ENCODE measurements at regions not wholly inside any gene's neighbourhood (a gene's known extent, or its start where the extent isn't known, plus 50 kb on each side); places are given as distances from the start of the nearest gene placed in this dataset.

- ATAC-seq (no peak), DNase-seq (no peak)
- no peak overlapping the region for H3K27ac ChIP-seq
- no peaks in the 10 kb centered on the region for H3K9me3 ChIP-seq
- TF ChIP-seq CTCF (IDR thresholded peaks at IDR 0.05): no peak
- H3K36me3 ChIP-seq: no peaks in the 10 kb centered on the region
- intact Hi-C loops (cut with DNase I): no loop called here
- H3K4me3 ChIP-seq: no peak overlapping the region
- H3K4me1 ChIP-seq: no peaks in the 10 kb centered on the region
- H3K27me3 ChIP-seq: no peaks in the 10 kb centered on the region
These were observed 70.0 kb upstream of the NR3C1 start for GRCh38 chr5:143473481-143473880.

GRCh38 chr5:143472576-143472975 lies 69.1 kb upstream of the NR3C1 start:
- no peak for ATAC-seq
- DNase-seq: no peak
- Histone ChIP-seq H3K4me3 (no peak overlapping the region), H3K4me1 (no peaks in the 10 kb centered on the region), H3K27ac (no peak overlapping the region), H3K9me3 (no peaks in the 10 kb centered on the region), H3K36me3 (no peaks in the 10 kb centered on the region), H3K27me3 (no peaks in the 10 kb centered on the region)
- TF ChIP-seq CTCF (IDR thresholded peaks at IDR 0.05): no peak
- intact Hi-C loops (cut with DNase I): no loop called here

- DNase-seq: no peak
- H3K4me1 ChIP-seq: no peaks in the 10 kb centered on the region
- H3K9me3 ChIP-seq: no peaks in the 10 kb centered on the region
- no peak overlapping the region for H3K27ac ChIP-seq
- H3K27me3 ChIP-seq: no peaks in the 10 kb centered on the region
- intact Hi-C loops (cut with DNase I): no loop called here
- H3K4me3 ChIP-seq: no peak overlapping the region
- no peaks in the 10 kb centered on the region for H3K36me3 ChIP-seq
- TF ChIP-seq CTCF (IDR thresholded peaks at IDR 0.05): no peak
- no peak for ATAC-seq
These were observed 68.4 kb upstream of the NR3C1 start for GRCh38 chr5:143471666-143472464.

GRCh38 chr5:143471041-143471509 lies 67.6 kb upstream of the NR3C1 start:
- intact Hi-C loops (cut with DNase I): no loop called here
- Histone ChIP-seq H3K9me3 (no peaks in the 10 kb centered on the region), H3K4me1 (no peaks in the 10 kb centered on the region), H3K27me3 (no peaks in the 10 kb centered on the region), H3K27ac (no peak overlapping the region), H3K36me3 (no peaks in the 10 kb centered on the region), H3K4me3 (no peak overlapping the region)
- no peak for DNase-seq
- no peak for TF ChIP-seq CTCF (IDR thresholded peaks at IDR 0.05)
- no peak for ATAC-seq

GRCh38 chr5:143470120-143470519 lies 66.6 kb upstream of the NR3C1 start:
- DNase-seq (no peak), ATAC-seq (no peak)
- Histone ChIP-seq H3K27ac (no peak overlapping the region), H3K4me1 (no peaks in the 10 kb centered on the region), H3K4me3 (no peak overlapping the region), H3K27me3 (no peaks in the 10 kb centered on the region), H3K9me3 (no peaks in the 10 kb centered on the region), H3K36me3 (no peaks in the 10 kb centered on the region)
- TF ChIP-seq CTCF (IDR thresholded peaks at IDR 0.05): no peak
- intact Hi-C loops (cut with DNase I): no loop called here

Measured in upper lobe of right lung (tissue), 1 donor.